Panc1 (cell line): ENCODE measurements at regions not wholly inside any gene's neighbourhood (a gene's known extent, or its start where the extent isn't known, plus 50 kb on each side); places are given as distances from the start of the nearest gene placed in this dataset.

ENCODE experiments used
- CTCF ChIP-seq: fragments of 450-650 bp; IDR thresholded peaks from 2 replicates; pipeline ENCODE4 v1.5.1; 2017; ENCODE audit warnings: mild to moderate bottlenecking
- REST ChIP-seq, 2 experiments: IDR thresholded peaks; 2 replicates each; pipeline ENCODE4 v1.6.1; 2011 to 2012; ENCODE audit warnings: low read depth in 2 of 2, control low read depth in 1 of 2, low read length in 1 of 2, mild to moderate bottlenecking in 1 of 2, moderate library complexity in 1 of 2; ENCODE audit not compliant: insufficient read depth in 1 of 2

GRCh38 chr6:134702279-134702678 is 247.6 kb downstream of the ALDH8A1 start:
- no peak for TF ChIP-seq CTCF
- TF ChIP-seq REST (IDR thresholded peaks at IDR 0.05; ENCODE audit: insufficient read depth in 1 of 2, low read depth in 2 of 2, low read length in 1 of 2): no peak
